SU-DHL-6 (cell line): ENCODE measurements at regions not wholly inside any gene's neighbourhood (a gene's known extent, or its start where the extent isn't known, plus 50 kb on each side); places are given as distances from the start of the nearest gene placed in this dataset.
"Not testable (repeated sequence)": the region's sequence is repeated elsewhere in the genome, so short reads cannot be mapped to it uniquely, and the experiment has no call there.

Experiments used
- H2AFZ ChIP-seq: fragments of 200-600 bp; sonication (generic); 2 replicates; pipeline ENCODE4 v1.6.1; 2014; ENCODE audit warnings: low read depth, mild to moderate bottlenecking, moderate library complexity, mixed read lengths, antibody characterized with exemption, low read length; ENCODE audit not compliant: severe bottlenecking
- H3F3A ChIP-seq: fragments of 200-600 bp; shearing (Covaris generic); 2 replicates; pipeline ENCODE4 v1.6.0; 2016; ENCODE audit warnings: antibody characterized with exemption, mild to moderate bottlenecking; ENCODE audit not compliant: insufficient read depth
- H3K27ac ChIP-seq: fragments of 200-600 bp; sonication (generic); 2 replicates; pipeline ENCODE4 v1.5.1; 2016; ENCODE audit warnings: low read depth, mild to moderate bottlenecking, low read length, moderate library complexity, mixed read lengths
- H3K27me3 ChIP-seq: fragments of 200-600 bp; sonication (generic), shearing (Covaris generic); 2 replicates; pipeline ENCODE4 v1.6.0; 2014; ENCODE audit warnings: mild to moderate bottlenecking, low read length
- H3K36me3 ChIP-seq: fragments of 200-600 bp; sonication (generic); 2 replicates; pipeline ENCODE4 v1.6.1; 2014; ENCODE audit warnings: mild to moderate bottlenecking, low read length, mixed read lengths
- H3K4me2 ChIP-seq: fragments of 300-600, 200-600 bp; shearing (Covaris generic), sonication (generic); 2 replicates; pipeline ENCODE4 v1.6.0; 2014; ENCODE audit warnings: low read length, low read depth, mild to moderate bottlenecking; ENCODE audit not compliant: poor library complexity, severe bottlenecking
- H3K4me3 ChIP-seq: fragments of 200-600 bp; sonication (generic); 2 replicates; pipeline ENCODE4 v1.5.1; 2014; ENCODE audit warnings: antibody characterized with exemption, low read length, mild to moderate bottlenecking, mixed read lengths; ENCODE audit not compliant: insufficient read depth, poor library complexity, severe bottlenecking
- H3K79me2 ChIP-seq: fragments of 200-600 bp; sonication (generic); 2 replicates; pipeline ENCODE4 v1.6.1; 2014; ENCODE audit warnings: mild to moderate bottlenecking, low read length, moderate library complexity; ENCODE audit not compliant: insufficient read depth
- H3K9ac ChIP-seq: fragments of 200-600 bp; sonication (generic); 2 replicates; pipeline ENCODE4 v1.7.0; 2014; ENCODE audit warnings: mild to moderate bottlenecking, low read length
- H3K9me2 ChIP-seq: fragments of 200-600 bp; sonication (generic); replicated peaks from 2 replicates; pipeline ENCODE4 v1.6.1; 2014; ENCODE audit warnings: low read length; ENCODE audit not compliant: insufficient read depth
- H3K9me3 ChIP-seq: fragments of 200-600 bp; sonication (generic); 2 replicates; pipeline ENCODE4 v1.6.1; 2014; ENCODE audit warnings: low read length, mixed read lengths; ENCODE audit not compliant: insufficient read depth
- H4K20me1 ChIP-seq: fragments of 200-600 bp; sonication (generic); 2 replicates; pipeline ENCODE4 v1.6.1; 2014; ENCODE audit warnings: low read depth, mild to moderate bottlenecking, antibody characterized with exemption, low read length, moderate library complexity, mixed read lengths
- EZH2phosphoT487 ChIP-seq: fragments of 200-600 bp; sonication (generic), shearing (Covaris generic); conservative IDR thresholded peaks from 2 replicates; pipeline ENCODE4 v1.6.1; 2018; ENCODE audit warnings: mild to moderate bottlenecking, antibody characterized with exemption, low read length, moderate library complexity, mixed read lengths
- TF ChIP-seq, protein P1 (sequence below): fragments of 200-600 bp; sonication (generic); IDR thresholded peaks from one replicate; pipeline ENCODE4 v1.5.1; 2017; ENCODE audit warnings: antibody characterized with exemption, mild to moderate bottlenecking, low read length, moderate library complexity; ENCODE audit not compliant: insufficient read depth, poor library complexity, severe bottlenecking

- Histone ChIP-seq H3F3A (no peaks in the 10 kb centered on the region), H3K4me3 (no peak overlapping the region), H3K27ac (no peak overlapping the region), H3K4me2 (no peak overlapping the region), H3K9me2 (no peaks in the 10 kb centered on the region), H3K36me3 (no peaks in the 10 kb centered on the region), H3K27me3 (no peaks in the 10 kb centered on the region), H2AFZ (no peak overlapping the region), H3K9me3 (no peaks in the 10 kb centered on the region; the same call in 1 of the 2 replicates), H3K79me2 (no peaks in the 10 kb centered on the region), H3K9ac (no peak overlapping the region), H4K20me1 (no peaks in the 10 kb centered on the region)
- no peak for TF ChIP-seq EZH2phosphoT487
These were observed 274.4 kb downstream of the TDRD3 start for GRCh38 chr13:60671386-60671785.

GRCh38 chr13:60663788-60664187 lies 266.8 kb downstream of the TDRD3 start:
- H3K27ac ChIP-seq: no peak overlapping the region
- H3K9me3 ChIP-seq: no peaks in the 10 kb centered on the region
- H3K9ac ChIP-seq: no peak overlapping the region
- no peaks in the 10 kb centered on the region for H3K27me3 ChIP-seq
- TF ChIP-seq, protein P1, sequence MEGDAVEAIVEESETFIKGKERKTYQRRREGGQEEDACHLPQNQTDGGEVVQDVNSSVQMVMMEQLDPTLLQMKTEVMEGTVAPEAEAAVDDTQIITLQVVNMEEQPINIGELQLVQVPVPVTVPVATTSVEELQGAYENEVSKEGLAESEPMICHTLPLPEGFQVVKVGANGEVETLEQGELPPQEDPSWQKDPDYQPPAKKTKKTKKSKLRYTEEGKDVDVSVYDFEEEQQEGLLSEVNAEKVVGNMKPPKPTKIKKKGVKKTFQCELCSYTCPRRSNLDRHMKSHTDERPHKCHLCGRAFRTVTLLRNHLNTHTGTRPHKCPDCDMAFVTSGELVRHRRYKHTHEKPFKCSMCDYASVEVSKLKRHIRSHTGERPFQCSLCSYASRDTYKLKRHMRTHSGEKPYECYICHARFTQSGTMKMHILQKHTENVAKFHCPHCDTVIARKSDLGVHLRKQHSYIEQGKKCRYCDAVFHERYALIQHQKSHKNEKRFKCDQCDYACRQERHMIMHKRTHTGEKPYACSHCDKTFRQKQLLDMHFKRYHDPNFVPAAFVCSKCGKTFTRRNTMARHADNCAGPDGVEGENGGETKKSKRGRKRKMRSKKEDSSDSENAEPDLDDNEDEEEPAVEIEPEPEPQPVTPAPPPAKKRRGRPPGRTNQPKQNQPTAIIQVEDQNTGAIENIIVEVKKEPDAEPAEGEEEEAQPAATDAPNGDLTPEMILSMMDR: no peak
- TF ChIP-seq EZH2phosphoT487: no peak
- no peaks in the 10 kb centered on the region for H3F3A ChIP-seq
- H4K20me1 ChIP-seq: no peaks in the 10 kb centered on the region
- H3K9me2 ChIP-seq: no peaks in the 10 kb centered on the region
- H2AFZ ChIP-seq: no peak overlapping the region
- no peaks in the 10 kb centered on the region for H3K79me2 ChIP-seq
- H3K36me3 ChIP-seq: no peaks in the 10 kb centered on the region
- H3K4me2 ChIP-seq: no peak overlapping the region
- H3K4me3 ChIP-seq: no peak overlapping the region

DNA sequence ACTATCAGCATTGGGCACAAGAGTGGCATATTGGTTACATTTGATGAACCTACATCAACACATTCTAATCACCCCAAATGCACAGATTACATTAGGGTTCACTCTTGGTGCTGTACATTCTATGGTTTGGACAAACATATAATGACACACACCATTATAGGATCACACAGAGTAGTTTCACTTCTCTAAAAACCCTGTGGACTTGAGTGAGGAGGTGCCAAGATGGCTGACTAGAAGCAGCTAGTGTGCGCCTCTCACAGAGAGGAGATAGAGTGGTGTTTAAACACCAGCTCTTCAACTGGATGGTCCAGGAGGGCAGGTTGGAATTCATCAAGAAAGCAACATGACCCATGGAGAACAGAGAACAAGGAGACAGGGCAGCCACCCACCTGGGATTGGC lies 265.6 kb downstream of the TDRD3 start:
- H3K79me2 ChIP-seq: no peaks in the 10 kb centered on the region
- no peaks in the 10 kb centered on the region for H3K36me3 ChIP-seq
- H3K4me3 ChIP-seq: no peak overlapping the region
- peak overlapping the region; percentile 80 for H2AFZ ChIP-seq
- no peak for TF ChIP-seq EZH2phosphoT487
- TF ChIP-seq, protein P1: no peak
- H3K9me2 ChIP-seq: no peaks in the 10 kb centered on the region
- no peak overlapping the region for H3K27ac ChIP-seq
- no peak overlapping the region for H3K9ac ChIP-seq
- no peaks in the 10 kb centered on the region for H3K27me3 ChIP-seq
- H3F3A ChIP-seq: no peaks in the 10 kb centered on the region
- no peaks in the 10 kb centered on the region for H4K20me1 ChIP-seq
- H3K9me3 ChIP-seq: no peaks in the 10 kb centered on the region
- peak overlapping the region; percentile 22 for H3K4me2 ChIP-seq

- no peak overlapping the region for H3K4me3 ChIP-seq
- H3K4me2 ChIP-seq: no peak overlapping the region
These were observed 264.5 kb downstream of the TDRD3 start for GRCh38 chr13:60661521-60661920.

DNA sequence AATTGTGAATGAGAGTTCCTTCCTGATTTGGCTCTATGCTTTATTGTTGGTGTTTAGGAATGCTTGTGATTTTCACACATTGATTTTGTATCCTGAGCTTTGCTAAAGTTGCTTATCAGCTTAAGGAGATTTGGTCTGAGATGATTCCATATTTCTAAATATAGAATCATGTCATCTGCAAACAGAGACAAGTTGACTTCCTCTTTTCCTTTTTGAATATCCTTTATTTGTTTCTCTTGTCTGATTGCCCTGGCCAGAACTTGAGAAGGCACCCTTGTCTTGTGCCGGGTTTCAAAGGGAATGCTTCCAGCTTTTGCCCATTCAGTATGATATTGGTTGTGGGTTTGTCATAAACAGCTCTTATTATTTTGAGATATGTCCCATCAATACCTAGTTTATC lies 260.6 kb downstream of the TDRD3 start:
- H3K9ac ChIP-seq, H3F3A ChIP-seq, H3K9me2 ChIP-seq, H3K79me2 ChIP-seq, H3K4me3 ChIP-seq, H4K20me1 ChIP-seq, H3K9me3 ChIP-seq, H2AFZ ChIP-seq, H3K27me3 ChIP-seq, H3K27ac ChIP-seq, H3K4me2 ChIP-seq, H3K36me3 ChIP-seq: not testable (repeated sequence)

More at GRCh38 chr13:60661521-60661920, 264.5 kb downstream of the TDRD3 start:
- Histone ChIP-seq H3F3A (no peaks in the 10 kb centered on the region), H3K9me3 (no peaks in the 10 kb centered on the region), H2AFZ (no peak overlapping the region), H3K27ac (no peak overlapping the region), H3K9ac (no peak overlapping the region), H3K9me2 (no peaks in the 10 kb centered on the region), H3K79me2 (no peaks in the 10 kb centered on the region), H3K36me3 (no peaks in the 10 kb centered on the region), H3K27me3 (no peaks in the 10 kb centered on the region), H4K20me1 (no peaks in the 10 kb centered on the region)
- TF ChIP-seq EZH2phosphoT487: no peak
- TF ChIP-seq, protein P1: no peak
